NCI-H1092 (cell line): ENCODE measurements at regions not wholly inside any gene's neighbourhood (a gene's known extent, or its start where the extent isn't known, plus 50 kb on each side); places are given as distances from the start of the nearest gene placed in this dataset.

Experiments
- DNase-seq: peaks from one replicate; lab custom pipeline; 2025; lab: John Stamatoyannopoulos, UW

DNA sequence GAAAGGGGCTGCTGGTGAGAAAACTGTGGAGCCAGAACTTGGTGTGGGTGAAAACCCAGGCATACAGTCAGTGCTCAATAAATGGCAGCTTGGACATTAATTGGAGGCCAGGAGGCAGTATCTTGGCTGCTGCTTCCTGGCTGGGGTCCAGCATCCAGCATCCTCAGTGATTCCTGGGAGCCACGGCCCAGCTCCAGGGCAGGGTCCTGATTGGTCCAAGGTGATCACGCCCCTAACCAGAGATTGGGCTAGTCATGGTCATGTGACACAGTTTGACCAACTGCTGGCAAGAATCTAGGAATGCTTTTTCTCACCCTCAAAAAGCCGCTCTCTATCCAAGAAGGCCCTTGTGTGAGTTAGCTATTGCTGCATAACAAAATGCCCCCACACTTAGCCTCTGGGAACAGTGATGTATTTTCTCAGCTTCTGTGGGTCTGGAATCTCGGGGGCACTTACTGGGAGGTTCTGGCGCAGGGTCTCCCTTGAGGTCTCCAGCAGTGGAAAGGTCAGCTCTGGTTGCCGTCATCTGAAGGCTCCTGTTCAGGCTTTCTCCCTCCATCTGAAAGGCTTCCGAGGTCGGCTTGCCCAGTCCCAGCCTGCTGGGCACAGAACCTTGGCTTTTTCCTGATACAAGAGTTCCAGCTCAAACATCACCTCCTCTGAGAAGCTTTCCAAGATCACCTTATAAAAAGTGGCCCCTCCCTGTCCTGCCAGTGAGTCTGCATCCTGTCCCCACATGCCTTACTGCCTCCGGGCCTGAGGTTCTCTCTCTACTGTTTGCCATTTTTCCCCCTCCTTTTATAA, 119.2 kb upstream of the NCOR2 start:
- DNase-seq = no peak

DNA sequence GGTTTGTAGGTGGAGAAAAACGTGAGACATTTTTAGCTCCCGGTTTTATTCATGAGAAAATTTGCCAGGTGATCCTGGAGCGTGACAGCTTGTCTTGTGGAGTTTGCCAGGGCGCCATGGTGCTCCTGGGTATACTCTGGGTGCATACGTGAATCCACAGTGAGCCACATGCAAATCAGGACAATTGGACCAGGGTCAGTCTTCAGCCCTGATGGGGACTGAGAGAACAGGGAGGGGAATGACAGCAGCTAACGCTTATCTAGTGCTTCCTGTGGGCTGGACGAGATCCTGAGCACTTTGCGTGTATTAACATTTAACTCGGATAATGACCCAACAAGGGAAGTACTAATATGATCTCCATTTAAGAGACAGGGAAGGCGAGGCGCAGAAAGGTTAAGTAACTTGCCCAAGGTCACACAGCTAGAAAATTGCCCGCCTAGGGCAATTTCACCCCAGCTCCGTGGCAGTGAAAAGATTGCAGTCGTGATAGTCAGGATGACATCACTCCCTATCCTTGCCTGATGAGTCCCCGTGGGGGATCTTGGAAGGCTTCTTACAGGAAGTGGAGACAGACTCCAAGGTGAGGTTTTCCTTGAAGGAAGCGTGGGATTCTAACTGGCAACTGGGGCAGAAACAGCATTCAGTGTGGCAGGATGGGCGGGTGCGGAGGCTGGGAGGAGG, 118.4 kb upstream of the NCOR2 start:
- DNase-seq = no peak

DNA sequence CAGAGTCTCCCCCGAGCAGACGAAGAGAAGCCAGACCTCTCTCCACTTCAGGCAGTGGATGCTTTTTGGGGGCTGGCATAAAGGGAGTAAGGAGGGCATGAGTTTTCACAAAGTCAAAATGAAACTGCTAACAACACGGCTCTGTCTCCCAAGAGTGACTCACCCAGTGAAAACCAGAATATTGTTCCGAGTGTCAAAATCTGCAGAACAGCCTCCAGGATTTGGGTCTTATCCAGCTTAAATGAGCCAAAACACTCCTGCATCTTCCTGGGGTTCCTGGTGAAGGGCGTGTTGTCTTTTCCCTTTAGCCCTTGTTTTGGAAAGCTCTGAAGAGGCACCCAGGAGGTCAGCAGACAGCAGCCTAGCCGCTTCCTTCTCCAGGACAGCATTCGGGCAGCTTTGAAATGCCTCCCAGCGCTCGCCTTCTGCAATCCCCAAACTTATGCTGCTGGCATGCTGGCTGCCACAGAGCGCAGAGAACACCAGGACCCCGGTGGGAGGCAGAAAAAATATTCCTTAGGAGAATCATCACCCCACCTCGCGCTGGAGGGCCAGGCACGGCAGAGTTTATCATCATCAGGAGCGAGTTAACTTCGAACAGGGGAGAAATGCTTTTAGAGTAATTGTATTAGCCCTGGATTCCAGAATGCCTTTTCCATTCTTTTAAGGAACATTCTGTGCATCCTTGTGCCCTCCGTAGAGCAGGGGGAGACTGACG, 117.7 kb upstream of the NCOR2 start:
- no peak for DNase-seq

DNA sequence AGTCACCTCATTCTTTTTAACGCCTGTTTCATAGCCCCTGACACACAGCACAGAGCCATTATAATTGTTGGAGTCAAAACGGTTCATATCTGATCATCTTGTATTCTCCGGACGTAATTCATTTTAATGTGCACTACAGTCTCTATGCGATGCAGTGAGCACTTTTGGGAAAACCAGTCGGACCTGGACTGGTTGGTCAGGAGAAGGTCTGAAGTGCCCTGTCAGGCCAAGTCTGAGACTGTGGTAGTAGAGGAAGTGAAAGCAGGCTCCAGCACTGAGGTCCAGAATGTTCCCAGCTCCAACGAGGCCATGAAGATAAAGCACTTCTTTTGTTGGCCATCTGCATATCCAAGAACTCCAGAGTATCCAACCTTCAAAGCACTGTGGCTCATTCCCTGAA, 117.1 kb upstream of the NCOR2 start:
- no peak for DNase-seq

DNA sequence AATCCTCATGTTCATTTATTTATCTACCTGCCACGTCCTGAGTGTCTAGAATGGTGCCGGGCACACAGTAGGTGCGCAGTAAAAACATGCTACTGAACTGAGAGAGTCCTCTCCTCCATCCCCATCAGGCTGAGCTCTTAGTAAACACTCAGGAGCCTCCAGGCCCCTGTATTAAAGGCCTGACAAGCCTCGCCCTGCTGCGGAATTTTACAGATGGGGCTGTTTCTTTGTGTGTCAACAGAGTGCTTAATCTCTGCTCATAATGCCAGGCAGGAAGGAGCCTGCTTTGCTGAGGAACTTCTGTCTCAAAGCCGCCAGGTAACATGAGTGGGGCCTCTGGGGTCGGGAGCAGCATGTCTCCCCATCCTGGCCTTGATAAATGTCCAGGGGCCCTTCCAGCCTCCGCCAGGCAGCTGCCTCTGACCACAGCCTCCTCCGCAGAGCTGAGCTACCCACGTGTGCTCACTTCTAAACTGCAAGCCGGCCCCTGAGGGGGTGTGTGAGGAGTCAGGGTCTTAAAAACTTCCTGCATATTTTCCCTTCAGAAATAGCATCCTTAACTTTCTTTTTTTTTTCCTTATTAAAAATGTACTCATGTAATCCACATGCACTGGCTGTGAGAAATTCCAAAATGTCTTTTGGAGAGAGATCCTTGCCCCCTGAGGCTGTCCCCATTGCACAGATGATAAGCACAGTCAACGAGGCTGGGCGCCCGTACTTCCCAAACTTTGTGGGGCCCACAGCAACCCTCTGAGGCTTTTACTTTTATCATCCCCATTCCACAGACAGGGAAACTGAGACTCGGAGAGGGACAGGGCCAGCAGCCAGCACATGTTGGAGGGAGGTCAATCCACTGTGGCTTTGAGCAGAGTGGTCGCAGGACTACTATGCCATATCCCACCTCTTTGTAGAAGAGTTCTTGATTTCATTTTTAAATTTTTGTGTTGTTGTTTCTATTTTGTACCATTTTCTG, 116.0 kb upstream of the NCOR2 start:
- DNase-seq = no peak

DNA sequence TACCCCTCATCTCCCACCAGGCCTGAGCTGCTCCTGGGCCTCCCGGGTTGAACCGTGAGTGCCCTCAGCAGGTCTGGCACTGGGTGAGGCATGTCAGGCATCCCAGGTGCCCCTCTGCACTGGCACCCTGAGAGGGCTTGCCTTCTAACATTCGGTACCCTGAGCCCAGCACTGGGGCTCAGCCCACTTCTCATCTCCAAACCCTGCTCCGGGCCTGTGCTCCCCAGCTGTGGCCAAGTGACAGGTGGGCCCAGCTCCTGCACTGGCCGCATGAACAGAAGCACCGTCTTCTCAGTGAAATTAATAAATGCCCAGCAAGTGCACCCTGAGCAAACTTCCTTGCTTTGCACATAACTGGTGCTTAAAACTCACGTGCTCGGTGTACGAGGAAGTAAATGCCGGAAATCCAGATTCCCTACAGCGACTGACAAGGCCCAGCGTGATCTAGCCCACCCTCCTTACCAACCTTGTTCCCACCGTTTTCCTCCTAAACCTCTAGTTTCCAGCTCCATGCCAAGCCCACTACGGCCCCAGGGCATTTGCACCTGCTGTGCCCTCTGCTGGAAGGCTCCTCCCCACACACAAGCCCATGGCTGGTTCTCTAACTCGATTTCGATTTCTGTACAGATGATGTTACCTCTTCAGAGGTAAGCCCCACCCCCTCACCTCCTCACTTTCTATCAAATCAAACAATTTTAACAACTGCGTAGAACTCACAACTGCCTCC, 115.2 kb upstream of the NCOR2 start:
- DNase-seq = no peak

DNA sequence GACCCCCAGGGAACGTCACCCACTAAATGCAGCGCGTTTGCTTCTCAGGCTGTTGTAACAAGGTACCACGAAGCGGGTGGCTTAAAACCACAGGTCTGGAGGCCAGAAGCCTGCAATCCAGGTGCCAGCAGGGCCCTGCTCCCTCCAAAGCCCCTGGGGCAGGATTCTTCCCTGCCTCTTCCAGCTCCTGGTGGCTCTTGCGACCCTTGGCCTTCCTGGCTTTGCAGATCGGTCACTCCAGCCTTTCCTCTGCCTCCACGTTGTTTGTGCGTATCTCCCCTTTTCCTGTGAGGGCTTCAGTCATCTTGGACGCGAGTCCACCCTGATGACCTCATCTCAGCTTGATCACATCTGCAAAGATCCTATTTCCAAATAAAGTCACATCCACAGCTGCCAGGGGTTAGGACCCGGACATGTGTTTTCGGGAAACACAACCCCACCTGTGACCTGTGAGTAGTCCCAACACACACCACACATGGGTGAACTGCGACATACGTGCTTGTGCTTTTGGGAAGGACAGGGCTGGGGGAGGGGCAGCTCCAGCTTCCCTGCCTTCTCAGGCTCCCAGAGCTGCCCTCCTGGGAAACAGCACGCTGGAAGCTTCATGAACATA, 114.5 kb upstream of the NCOR2 start:
- no peak for DNase-seq

DNA sequence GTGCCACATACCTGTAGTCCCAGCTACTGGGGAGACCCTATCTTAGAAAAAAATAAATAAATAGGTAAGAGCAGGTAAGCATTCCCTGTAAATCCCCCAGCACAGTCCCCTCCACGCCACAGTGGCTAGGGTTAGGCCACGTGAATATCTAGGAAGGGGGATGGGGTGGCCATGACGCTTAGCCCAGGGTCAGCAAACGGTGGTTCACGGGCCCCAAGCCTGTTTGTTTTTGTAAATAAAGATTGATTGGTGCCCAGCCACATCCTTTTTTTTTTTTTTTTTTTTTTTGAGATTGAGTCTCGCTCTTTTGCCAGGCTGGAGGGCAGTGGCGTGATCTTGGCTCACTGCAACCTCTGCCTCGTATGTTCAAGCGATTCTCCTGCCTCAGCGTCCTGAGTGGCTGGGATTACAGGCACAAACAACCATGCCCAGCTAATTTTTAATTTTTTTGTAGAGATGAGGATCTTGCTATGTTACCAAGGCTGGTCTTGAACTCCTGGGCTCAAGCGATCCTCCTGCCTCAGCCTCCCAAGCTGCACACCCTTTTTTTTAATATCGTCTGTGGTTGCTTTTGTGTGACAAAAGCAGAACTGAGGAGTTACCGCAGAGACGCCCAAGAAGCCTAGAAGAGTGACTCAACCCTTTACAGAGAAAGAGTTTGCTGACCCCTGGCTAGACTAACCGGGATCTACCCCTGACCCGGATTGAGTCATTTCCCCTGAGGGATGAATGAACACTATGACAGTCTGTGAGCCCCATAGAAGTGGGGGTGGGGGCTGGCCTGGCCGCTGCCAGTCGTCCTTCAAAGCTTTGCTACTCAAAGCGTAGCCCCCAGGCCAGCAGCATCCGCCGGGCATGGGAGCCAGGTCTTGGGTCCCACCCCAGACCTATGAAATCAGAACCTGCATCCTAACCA, 113.7 kb upstream of the NCOR2 start:
- DNase-seq = no peak

DNA sequence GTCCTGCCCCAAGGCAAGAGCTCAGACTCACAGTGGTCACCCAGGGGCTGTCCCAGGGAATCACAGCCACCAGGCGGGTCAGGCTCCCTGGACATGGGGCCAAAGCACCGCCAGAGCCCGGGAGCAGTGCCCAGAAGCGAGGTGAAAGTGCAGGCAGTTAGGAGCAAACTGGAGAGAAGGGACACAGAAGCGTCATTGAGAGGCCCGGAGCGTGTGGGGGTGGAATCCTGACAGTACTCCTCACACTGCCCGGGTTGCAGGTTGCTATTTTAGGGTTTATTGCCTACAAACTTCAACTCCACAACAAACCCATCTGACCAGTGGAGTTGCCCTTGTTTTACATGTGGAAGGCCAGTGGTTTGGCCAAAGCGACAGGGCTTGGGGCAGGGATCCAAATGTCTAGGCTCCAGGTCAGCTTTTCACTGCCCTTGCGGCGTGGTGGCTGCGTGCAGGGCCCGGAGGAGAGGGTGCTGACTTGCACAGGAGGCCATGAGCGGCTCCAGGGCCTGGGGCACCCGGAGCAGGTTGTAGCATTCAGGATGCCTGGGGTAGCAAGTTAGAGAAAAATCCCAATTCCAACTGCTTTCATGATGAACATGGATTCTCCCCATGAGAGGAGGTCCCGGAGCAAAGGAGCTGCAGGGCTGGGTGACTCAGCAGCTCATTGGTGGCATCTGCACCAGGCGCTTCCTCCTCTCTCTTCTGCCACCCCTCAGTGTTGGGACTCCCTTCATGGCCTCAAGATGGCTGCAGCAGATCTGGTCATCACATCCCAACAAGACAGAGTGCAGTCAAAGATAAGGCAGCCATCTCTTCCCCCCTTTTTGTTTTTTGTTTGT, 112.3 kb upstream of the NCOR2 start:
- DNase-seq = no peak

DNA sequence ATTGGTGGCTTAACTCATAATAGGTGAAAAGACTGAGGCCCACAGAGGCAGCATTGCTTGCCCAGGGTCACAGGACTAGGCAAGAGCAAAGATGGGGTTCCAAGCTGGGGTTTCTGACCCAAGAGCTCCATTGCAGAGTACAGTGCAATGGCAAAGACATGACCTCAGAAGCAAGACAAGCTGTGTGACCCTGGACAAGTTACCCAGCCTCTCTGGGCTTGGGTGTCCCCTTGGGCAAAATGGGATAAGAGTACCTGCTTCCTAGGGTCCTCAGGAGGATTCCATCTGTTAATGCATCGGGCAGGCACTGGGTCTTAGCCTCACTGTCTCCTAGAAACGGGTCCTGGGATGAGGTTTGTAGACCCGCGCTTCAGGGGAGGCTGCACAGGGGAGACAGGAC, 111.6 kb upstream of the NCOR2 start:
- no peak for DNase-seq

DNA sequence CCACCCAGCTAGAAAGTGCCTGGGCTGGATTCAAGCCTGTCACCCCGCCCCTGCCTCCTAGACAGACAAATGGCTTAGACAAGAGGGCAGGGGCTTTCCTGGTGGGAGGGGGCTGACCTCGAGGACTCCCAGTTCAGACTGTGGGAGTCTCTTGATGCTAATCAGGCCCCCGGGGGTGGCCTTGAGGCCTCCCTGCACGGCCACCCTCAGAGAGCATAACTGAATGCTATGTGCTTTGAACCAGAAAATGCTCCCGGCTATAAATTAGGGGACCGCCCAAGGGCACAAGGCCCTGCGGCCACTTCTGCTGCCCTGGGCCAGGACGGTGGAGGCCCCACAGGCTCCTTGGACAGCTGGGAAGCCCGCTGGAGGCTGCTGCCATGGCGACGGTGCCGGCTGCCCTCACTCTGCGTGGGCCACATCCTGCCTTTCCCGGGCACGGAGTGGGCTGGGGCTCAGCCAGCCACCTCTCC, 111.0 kb upstream of the NCOR2 start:
- no peak for DNase-seq

DNA sequence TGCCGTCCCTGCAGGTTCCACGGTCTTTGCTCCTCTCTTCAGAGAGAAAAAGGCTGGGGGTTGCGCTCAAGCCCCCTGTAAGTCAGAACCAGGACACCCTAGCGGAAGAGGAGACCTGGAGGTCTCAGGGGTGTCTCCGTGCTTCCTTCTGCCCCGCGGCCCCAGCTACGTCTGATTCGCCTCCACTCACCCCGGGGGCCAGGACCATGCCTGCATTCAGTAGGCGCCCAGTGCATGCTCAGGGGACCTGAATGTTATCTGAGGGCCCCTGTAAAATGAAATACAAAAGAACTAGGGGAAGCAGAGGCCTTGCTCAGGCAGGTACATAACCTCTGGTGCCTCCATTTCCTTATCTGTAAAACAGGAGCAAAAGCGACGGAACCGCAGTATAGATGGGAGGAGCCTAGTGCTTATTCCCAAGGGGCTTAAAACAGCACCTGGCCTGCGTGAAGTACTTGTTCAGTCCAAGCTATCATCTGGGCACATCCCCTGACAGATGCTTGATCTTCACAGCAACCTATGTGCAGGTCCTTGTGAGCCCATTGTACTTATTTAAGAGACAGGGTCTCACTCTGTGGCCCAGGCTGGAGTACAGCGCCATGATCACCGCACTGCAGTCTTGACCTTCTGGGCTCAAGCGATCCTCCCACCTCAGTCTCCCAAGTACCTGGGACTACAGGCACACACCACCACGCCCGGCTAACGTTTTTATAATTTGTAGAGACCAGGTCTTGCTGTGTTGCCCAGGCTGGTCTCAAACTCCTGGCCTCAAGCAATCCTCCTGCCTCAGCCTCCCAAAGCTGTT, 110.3 kb upstream of the NCOR2 start:
- DNase-seq = no peak

DNA sequence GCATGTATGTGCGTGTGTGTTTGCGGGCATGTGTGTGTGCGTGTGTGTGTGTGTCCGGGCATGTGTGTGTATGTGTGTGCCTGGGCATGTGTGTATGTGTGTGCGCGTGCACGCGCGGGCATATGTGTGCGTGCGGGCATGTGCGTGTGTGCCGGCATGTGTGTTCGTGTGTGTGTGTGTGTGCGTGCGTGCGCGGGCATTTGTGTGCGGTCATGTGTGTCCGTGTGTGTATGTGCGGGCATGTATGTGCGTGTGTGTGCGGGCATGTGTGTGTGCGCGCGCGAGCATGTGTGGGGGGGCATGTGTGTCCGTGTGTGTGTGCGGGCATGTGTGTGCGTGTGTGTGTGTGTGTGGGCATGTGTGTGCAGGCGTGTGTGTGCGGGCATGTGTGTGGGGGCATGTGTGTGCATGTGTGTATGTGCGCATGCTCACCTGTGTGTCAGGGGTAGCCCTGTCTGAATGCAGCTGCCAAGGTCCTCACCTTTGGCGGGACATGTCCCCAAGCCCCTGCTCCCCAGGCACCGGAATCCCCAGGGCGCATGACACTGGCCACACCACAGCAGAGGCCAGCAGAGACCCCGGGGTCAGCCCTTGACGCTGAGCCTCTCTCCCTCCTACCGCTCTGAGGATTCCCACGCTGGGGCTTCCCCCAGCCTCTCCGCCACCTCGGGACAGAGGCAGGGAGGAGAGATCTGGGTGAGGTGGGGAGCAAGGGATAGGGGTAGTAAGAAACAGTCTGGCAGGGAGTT, 109.5 kb upstream of the NCOR2 start:
- DNase-seq = no peak

DNA sequence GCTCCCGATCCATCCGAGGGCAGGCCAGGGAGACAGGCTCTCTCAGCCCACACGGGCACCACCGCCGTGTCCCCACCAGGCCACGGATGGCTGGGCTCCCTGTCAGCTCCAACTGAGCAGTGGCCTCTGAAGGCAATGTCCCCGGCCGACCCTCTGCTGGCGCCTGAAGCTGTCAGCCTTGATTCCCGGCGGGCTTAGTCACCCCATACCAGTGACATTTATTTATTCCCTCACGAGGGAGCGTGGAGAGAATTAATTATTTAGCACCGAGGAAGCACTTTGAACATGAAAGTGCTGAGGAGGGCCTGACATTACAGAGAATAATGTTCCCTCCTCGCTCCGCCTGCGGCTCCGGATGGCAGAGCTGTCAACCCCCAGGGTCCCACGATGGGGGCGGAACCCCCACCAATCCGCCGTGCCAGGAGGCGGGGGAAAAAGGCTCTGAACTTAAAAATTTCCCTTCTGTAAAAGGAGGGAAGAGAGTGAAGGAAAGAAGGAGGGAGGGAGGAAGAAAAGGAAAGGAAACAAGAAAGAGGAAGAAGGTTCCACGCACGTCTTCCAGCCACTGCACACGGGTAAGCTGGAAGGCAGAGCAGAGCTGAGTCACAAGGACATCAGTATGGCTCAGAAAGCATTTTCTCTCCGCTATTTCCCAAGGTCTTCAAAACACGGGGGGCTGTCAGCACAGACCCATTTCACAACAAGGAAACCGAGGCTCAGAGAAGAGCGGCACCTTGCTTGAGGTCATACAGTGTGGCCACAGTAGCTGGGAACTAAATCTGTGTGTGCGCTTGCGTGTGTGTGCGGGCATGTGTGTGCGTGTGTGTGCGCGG, 108.7 kb upstream of the NCOR2 start:
- DNase-seq = no peak

DNA sequence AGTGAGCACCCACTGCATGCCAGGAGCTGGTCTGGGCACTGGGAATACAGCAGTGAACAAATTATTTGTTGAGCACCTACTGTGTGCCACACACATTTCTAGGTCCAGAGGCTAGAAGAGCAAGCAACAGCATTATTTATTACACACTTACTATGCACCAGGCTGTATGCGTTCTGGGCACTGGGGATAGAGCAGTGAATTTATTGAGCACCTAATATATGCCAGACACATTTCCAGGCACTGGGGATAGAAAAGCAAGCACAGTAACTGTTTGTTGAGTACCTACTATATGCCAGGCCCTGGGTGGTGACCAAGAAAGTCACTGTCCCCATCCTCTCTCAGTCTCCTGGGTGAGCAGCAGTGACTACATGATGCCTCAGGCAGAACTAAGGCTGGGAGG, 107.5 kb upstream of the NCOR2 start:
- no peak for DNase-seq
